Ishikawa (cell line): ENCODE measurements at regions not wholly inside any gene's neighbourhood (a gene's known extent, or its start where the extent isn't known, plus 50 kb on each side); places are given as distances from the start of the nearest gene placed in this dataset.

ENCODE experiments used
- CEBPB ChIP-seq: IDR thresholded peaks from 2 replicates; pipeline ENCODE4 v1.6.1; 2012
- CREB1 ChIP-seq: IDR thresholded peaks from 2 replicates; pipeline ENCODE4 v1.6.1; 2012; ENCODE audit warnings: low read depth
- EGR1 ChIP-seq: IDR thresholded peaks from 2 replicates; pipeline ENCODE4 v1.6.1; 2012
- EP300 ChIP-seq: IDR thresholded peaks from 2 replicates; pipeline ENCODE4 v1.6.1; 2012; ENCODE audit warnings: borderline replicate concordance
- FOXM1 ChIP-seq: IDR thresholded peaks from 2 replicates; pipeline ENCODE4 v1.6.1; 2012; ENCODE audit warnings: low read depth, borderline replicate concordance
- MAX ChIP-seq: IDR thresholded peaks from 2 replicates; pipeline ENCODE4 v1.6.1; 2012
- NFIC ChIP-seq: IDR thresholded peaks from 2 replicates; pipeline ENCODE4 v1.6.1; 2012
- RAD21 ChIP-seq: IDR thresholded peaks from 2 replicates; pipeline ENCODE4 v1.6.1; 2012; ENCODE audit warnings: low read depth
- REST ChIP-seq: IDR thresholded peaks from 2 replicates; pipeline ENCODE4 v1.6.1; 2012; ENCODE audit warnings: low read depth, mild to moderate bottlenecking
- TAF1 ChIP-seq: IDR thresholded peaks from 2 replicates; pipeline ENCODE4 v1.6.1; 2012; ENCODE audit warnings: low read depth, mild to moderate bottlenecking
- TCF12 ChIP-seq: IDR thresholded peaks from 2 replicates; pipeline ENCODE4 v1.6.1; 2012; ENCODE audit warnings: low read depth
- TEAD4 ChIP-seq: IDR thresholded peaks from 2 replicates; pipeline ENCODE4 v1.6.1; 2012
- USF1 ChIP-seq: IDR thresholded peaks from 2 replicates; pipeline ENCODE4 v1.6.1; 2012
- YY1 ChIP-seq: IDR thresholded peaks from 2 replicates; pipeline ENCODE4 v1.6.1; 2012; ENCODE audit warnings: low read depth
- ZBTB7A ChIP-seq: IDR thresholded peaks from 2 replicates; pipeline ENCODE4 v1.6.1; 2012; ENCODE audit warnings: low read depth

GRCh38 chr1:191034132-191034531 lies 556.5 kb upstream of the BRINP3 start:
- TF ChIP-seq EP300 (no peak), TAF1 (no peak), FOXM1 (no peak), TCF12 (no peak), USF1 (no peak), NFIC (no peak), CREB1 (no peak), YY1 (no peak), TEAD4 (no peak), MAX (no peak)

- no peak for TF ChIP-seq CREB1
- no peak for TF ChIP-seq USF1
- TF ChIP-seq RAD21 = no peak
- TF ChIP-seq TAF1 = no peak
- no peak for TF ChIP-seq EGR1
- TF ChIP-seq EP300 = no peak
- TF ChIP-seq FOXM1 = no peak
Observed at GRCh38 chr1:191043066-191043465, 565.4 kb upstream of the BRINP3 start.

GRCh38 chr1:191049781-191050180 lies 572.1 kb upstream of the BRINP3 start:
- TF ChIP-seq EGR1 = no peak
- no peak for TF ChIP-seq TEAD4
- TF ChIP-seq USF1 = no peak
- no peak for TF ChIP-seq NFIC
- no peak for TF ChIP-seq CREB1
- TF ChIP-seq ZBTB7A = no peak
- TF ChIP-seq TAF1 = no peak
- TF ChIP-seq RAD21 = no peak
- TF ChIP-seq EP300 = no peak
- no peak for TF ChIP-seq TCF12
- TF ChIP-seq REST = no peak
- TF ChIP-seq YY1 = no peak
- TF ChIP-seq MAX = no peak
- TF ChIP-seq CEBPB = no peak
- TF ChIP-seq FOXM1 = no peak

GRCh38 chr1:191052888-191053287 lies 575.2 kb upstream of the BRINP3 start:
- no peak for TF ChIP-seq CEBPB
- TF ChIP-seq FOXM1 = no peak
- TF ChIP-seq EP300 = no peak
- TF ChIP-seq TEAD4 = no peak
- TF ChIP-seq USF1 = no peak
- no peak for TF ChIP-seq ZBTB7A
- no peak for TF ChIP-seq EGR1
- TF ChIP-seq REST = no peak

- no peak for TF ChIP-seq MAX
- no peak for TF ChIP-seq TCF12
- TF ChIP-seq REST = no peak
- no peak for TF ChIP-seq USF1
- no peak for TF ChIP-seq CREB1
- no peak for TF ChIP-seq EP300
- TF ChIP-seq TAF1 = no peak
- TF ChIP-seq EGR1 = no peak
Observed at GRCh38 chr1:191065346-191065745, 587.7 kb upstream of the BRINP3 start.
